SK-N-SH treated with all-trans-retinoic acid at 6 μM for 48 hours (cell line): ENCODE measurements at regions not wholly inside any gene's neighbourhood (a gene's known extent, or its start where the extent isn't known, plus 50 kb on each side); places are given as distances from the start of the nearest gene placed in this dataset.

ENCODE experiments used
- ATAC-seq: fragments of 200-7000 bp; cut with Tn5 transposase; 3 replicates; pipeline ENCODE4 v1.9.1; 2020; ENCODE audit warnings: mild to moderate bottlenecking, moderate library complexity
- ARNTL ChIP-seq: fragments of 450-650 bp; formaldehyde crosslinking; IDR thresholded peaks from 2 replicates; pipeline ENCODE4 v1.5.0; 2020; ENCODE audit warnings: low read depth, mild to moderate bottlenecking, moderate library complexity, borderline replicate concordance
- BACH2 ChIP-seq: fragments of 250-450 bp; sonication (Bioruptor Pico); IDR thresholded peaks from 2 replicates; pipeline ENCODE4 v1.9.0; 2021; ENCODE audit warnings: mild to moderate bottlenecking, borderline replicate concordance
- CREB5 ChIP-seq: fragments of 250-450 bp; sonication (Bioruptor Pico); IDR thresholded peaks from 2 replicates; pipeline ENCODE4 v1.5.1; 2020; ENCODE audit warnings: low read depth, mild to moderate bottlenecking, moderate library complexity
- CSDC2 ChIP-seq: fragments of 250-450 bp; sonication (Bioruptor Pico); IDR thresholded peaks from 2 replicates; pipeline ENCODE4 v1.5.0; 2020; ENCODE audit warnings: mild to moderate bottlenecking, moderate library complexity
- CSRNP3 ChIP-seq: fragments of 250-450 bp; sonication (Bioruptor Pico); IDR thresholded peaks from 2 replicates; pipeline ENCODE4 v1.5.1; 2021; ENCODE audit warnings: mild to moderate bottlenecking, moderate library complexity
- ESRRG ChIP-seq: fragments of 250-450 bp; sonication (Bioruptor Pico); IDR thresholded peaks from 2 replicates; pipeline ENCODE4 v1.6.1; 2021; ENCODE audit warnings: mild to moderate bottlenecking
- GLIS3 ChIP-seq: fragments of 250-450 bp; sonication (Bioruptor Pico); IDR thresholded peaks from 2 replicates; pipeline ENCODE4 v1.5.0; 2020; ENCODE audit warnings: mild to moderate bottlenecking, moderate library complexity
- ISL1 ChIP-seq: fragments of 250-450 bp; sonication (Bioruptor Pico); IDR thresholded peaks from 2 replicates; pipeline ENCODE4 v2.1.2; 2022; ENCODE audit warnings: mild to moderate bottlenecking, moderate library complexity
- PATZ1 ChIP-seq: fragments of 250-450 bp; sonication (Bioruptor Pico); IDR thresholded peaks from 2 replicates; pipeline ENCODE4 v1.8.0; 2020; ENCODE audit warnings: mild to moderate bottlenecking, moderate library complexity, borderline replicate concordance
- RARB ChIP-seq: fragments of 250-450 bp; sonication (Bioruptor Pico); IDR thresholded peaks from 2 replicates; pipeline ENCODE4 v1.8.0; 2021; ENCODE audit warnings: mild to moderate bottlenecking, moderate library complexity
- SNAI2 ChIP-seq: fragments of 250-450 bp; sonication (Bioruptor Pico); IDR thresholded peaks from 2 replicates; pipeline ENCODE4 v1.5.0; 2020; ENCODE audit warnings: mild to moderate bottlenecking, moderate library complexity
- TCF4 ChIP-seq: fragments of 250-450 bp; sonication (Bioruptor Pico); IDR thresholded peaks from 2 replicates; pipeline ENCODE4 v1.8.0; 2021; ENCODE audit warnings: mild to moderate bottlenecking, moderate library complexity, borderline replicate concordance
- TOX ChIP-seq: fragments of 250-450 bp; sonication (Bioruptor Pico); IDR thresholded peaks from 2 replicates; pipeline ENCODE4 v1.8.0; 2021; ENCODE audit warnings: mild to moderate bottlenecking, moderate library complexity, borderline replicate concordance
- TSHZ2 ChIP-seq: fragments of 250-450 bp; sonication (Bioruptor Pico); IDR thresholded peaks from 2 replicates; pipeline ENCODE4 v1.5.0; 2020; ENCODE audit warnings: mild to moderate bottlenecking, moderate library complexity
- ZC3H10 ChIP-seq: fragments of 250-450 bp; sonication (Bioruptor Pico); IDR thresholded peaks from 2 replicates; pipeline ENCODE4 v1.5.1; 2021; ENCODE audit warnings: mild to moderate bottlenecking, moderate library complexity
- ZFP3 ChIP-seq: fragments of 250-450 bp; sonication (Bioruptor Pico); IDR thresholded peaks from 2 replicates; pipeline ENCODE4 v1.5.0; 2020; ENCODE audit warnings: mild to moderate bottlenecking, moderate library complexity
- ZFP30 ChIP-seq: fragments of 450-650 bp; formaldehyde crosslinking; IDR thresholded peaks from 2 replicates; pipeline ENCODE4 v1.5.0; 2022; ENCODE audit warnings: mild to moderate bottlenecking, moderate library complexity
- ZNF565 ChIP-seq: fragments of 450-650 bp; formaldehyde crosslinking; conservative IDR thresholded peaks from 2 replicates; pipeline ENCODE4 v1.5.0; 2020; ENCODE audit warnings: low read depth, mild to moderate bottlenecking, moderate library complexity
- ZNF70 ChIP-seq: fragments of 450-650 bp; formaldehyde crosslinking; IDR thresholded peaks from 2 replicates; pipeline ENCODE4 v1.5.0; 2020; ENCODE audit warnings: mild to moderate bottlenecking, moderate library complexity
- ZNF8 ChIP-seq: fragments of 450-650 bp; formaldehyde crosslinking; IDR thresholded peaks from 2 replicates; pipeline ENCODE4 v1.5.0; 2020; ENCODE audit warnings: mild to moderate bottlenecking, moderate library complexity

- peak; percentile 32; the same call in 1 of the 3 replicates for ATAC-seq
- TF ChIP-seq ISL1 (CRISPR knock-in tag) (peak; percentile 27; the same call in 1 of the 2 replicates), ZFP3 (no peak), TSHZ2 (CRISPR knock-in tag) (no peak), TOX (no peak), ESRRG (CRISPR knock-in tag) (no peak), CSDC2 (CRISPR knock-in tag) (no peak), RARB (CRISPR knock-in tag) (no peak), ZNF8 (CRISPR knock-in tag) (no peak), PATZ1 (no peak)
Measured at GRCh38 chr7:82534684-82535083, 91.1 kb upstream of the CACNA2D1 start.

- ATAC-seq, result no peak
- TF ChIP-seq ZNF565 (no peak), CSRNP3 (CRISPR knock-in tag) (no peak), ESRRG (CRISPR knock-in tag) (no peak), TCF4 (CRISPR knock-in tag) (no peak), CREB5 (CRISPR knock-in tag) (no peak), ZFP3 (no peak), BACH2 (CRISPR knock-in tag) (no peak), ISL1 (CRISPR knock-in tag) (no peak), SNAI2 (CRISPR knock-in tag) (no peak), RARB (CRISPR knock-in tag) (no peak), ARNTL (CRISPR knock-in tag) (no peak), ZNF8 (CRISPR knock-in tag) (no peak), PATZ1 (no peak), ZFP30 (no peak), GLIS3 (CRISPR knock-in tag) (no peak), TSHZ2 (CRISPR knock-in tag) (no peak), ZC3H10 (CRISPR knock-in tag) (no peak), ZNF70 (CRISPR knock-in tag) (no peak), TOX (no peak)
Measured at GRCh38 chr7:82530361-82530760, 86.8 kb upstream of the CACNA2D1 start.
